ENCODE measurements at regions not wholly inside any gene's neighbourhood (a gene's known extent, or its start where the extent isn't known, plus 50 kb on each side); places are given as distances from the start of the nearest gene placed in this dataset.

GRCh38 chr12:107448198-107448597, 237.4 kb upstream of the PWP1 start:
- Histone ChIP-seq H3K4me3 (ENCODE audit: low read depth, low read length) (no peak overlapping the region), H3K27me3 (ENCODE audit: control insufficient read depth, insufficient read depth, low read length) (peaks cover 2% of the 10 kb centered on the region), H3K9me3 (ENCODE audit: control insufficient read depth, insufficient read depth, low read length) (no peaks in the 10 kb centered on the region), H3K36me3 (ENCODE audit: control insufficient read depth, insufficient read depth, low read length) (no peaks in the 10 kb centered on the region), H3K4me1 (ENCODE audit: control insufficient read depth, insufficient read depth, low read length) (no peaks in the 10 kb centered on the region), H3K27ac (ENCODE audit: low read depth, low read length) (no peak overlapping the region)
- DNase-seq (ENCODE audit: low read depth in 4 of 6, low spot score in 6 of 6) = no peak
- 57% methylated on average over 1 of the region's 1 CpG for WGBS (ENCODE audit: insufficient coverage)

- peaks cover 2% of the 10 kb centered on the region for H3K27me3 ChIP-seq (ENCODE audit: control insufficient read depth, insufficient read depth, low read length)
- H3K9me3 ChIP-seq (ENCODE audit: control insufficient read depth, insufficient read depth, low read length) = no peaks in the 10 kb centered on the region
- WGBS (ENCODE audit: insufficient coverage) = 86% methylated on average over 1 of the region's 1 CpG
- H3K27ac ChIP-seq (ENCODE audit: low read depth, low read length) = no peak overlapping the region
- no peak for DNase-seq (ENCODE audit: low read depth in 4 of 6, low spot score in 6 of 6)
- no peaks in the 10 kb centered on the region for H3K4me1 ChIP-seq (ENCODE audit: control insufficient read depth, insufficient read depth, low read length)
- H3K4me3 ChIP-seq (ENCODE audit: low read depth, low read length) = no peak overlapping the region
- no peaks in the 10 kb centered on the region for H3K36me3 ChIP-seq (ENCODE audit: control insufficient read depth, insufficient read depth, low read length)
Measured at GRCh38 chr12:107449891-107450290, 235.7 kb upstream of the PWP1 start.

GRCh38 chr12:107450541-107450940, 235.1 kb upstream of the PWP1 start:
- H3K36me3 ChIP-seq (ENCODE audit: control insufficient read depth, insufficient read depth, low read length) = no peaks in the 10 kb centered on the region
- H3K4me1 ChIP-seq (ENCODE audit: control insufficient read depth, insufficient read depth, low read length) = no peaks in the 10 kb centered on the region
- H3K9me3 ChIP-seq (ENCODE audit: control insufficient read depth, insufficient read depth, low read length) = no peaks in the 10 kb centered on the region
- H3K4me3 ChIP-seq (ENCODE audit: low read depth, low read length) = no peak overlapping the region
- WGBS (ENCODE audit: insufficient coverage) = 80% methylated on average over 2 of the region's 3 CpGs
- DNase-seq (ENCODE audit: low read depth in 4 of 6, low spot score in 6 of 6) = no peak
- H3K27me3 ChIP-seq (ENCODE audit: control insufficient read depth, insufficient read depth, low read length) = peaks cover 2% of the 10 kb centered on the region
- no peak overlapping the region for H3K27ac ChIP-seq (ENCODE audit: low read depth, low read length)

- Histone ChIP-seq H3K36me3 (ENCODE audit: control insufficient read depth, insufficient read depth, low read length) (no peaks in the 10 kb centered on the region), H3K4me1 (ENCODE audit: control insufficient read depth, insufficient read depth, low read length) (no peaks in the 10 kb centered on the region), H3K4me3 (ENCODE audit: low read depth, low read length) (no peak overlapping the region), H3K9me3 (ENCODE audit: control insufficient read depth, insufficient read depth, low read length) (no peaks in the 10 kb centered on the region), H3K27ac (ENCODE audit: low read depth, low read length) (no peak overlapping the region), H3K27me3 (ENCODE audit: control insufficient read depth, insufficient read depth, low read length) (peaks cover 2% of the 10 kb centered on the region)
- WGBS (ENCODE audit: insufficient coverage) = 70% methylated on average over 5 of the region's 7 CpGs
- DNase-seq (ENCODE audit: low read depth in 4 of 6, low spot score in 6 of 6) = no peak
Measured at GRCh38 chr12:107451246-107451645, 234.4 kb upstream of the PWP1 start.

GRCh38 chr12:107454109-107454830, 231.3 kb upstream of the PWP1 start:
- no peaks in the 10 kb centered on the region for H3K36me3 ChIP-seq (ENCODE audit: control insufficient read depth, insufficient read depth, low read length)
- H3K9me3 ChIP-seq (ENCODE audit: control insufficient read depth, insufficient read depth, low read length) = no peaks in the 10 kb centered on the region
- WGBS (ENCODE audit: insufficient coverage) = 89% methylated on average over 2 of the region's 4 CpGs
- H3K27me3 ChIP-seq (ENCODE audit: control insufficient read depth, insufficient read depth, low read length) = peaks cover 2% of the 10 kb centered on the region
- DNase-seq (ENCODE audit: low read depth in 4 of 6, low spot score in 6 of 6) = no peak
- no peak overlapping the region for H3K27ac ChIP-seq (ENCODE audit: low read depth, low read length)
- peaks cover 11% of the 10 kb centered on the region for H3K4me1 ChIP-seq (ENCODE audit: control insufficient read depth, insufficient read depth, low read length)
- no peak overlapping the region for H3K4me3 ChIP-seq (ENCODE audit: low read depth, low read length)

- no peak overlapping the region for H3K27ac ChIP-seq (ENCODE audit: low read depth, low read length)
- H3K9me3 ChIP-seq (ENCODE audit: control insufficient read depth, insufficient read depth, low read length) = no peaks in the 10 kb centered on the region
- DNase-seq (ENCODE audit: low read depth in 4 of 6, low spot score in 6 of 6) = peak in 2 of 6 donors; percentile 13 to 82
Measured at GRCh38 chr12:107457362-107457935, 228.2 kb upstream of the PWP1 start.

GRCh38 chr12:107458163-107458562, 227.4 kb upstream of the PWP1 start:
- H3K4me3 ChIP-seq (ENCODE audit: low read depth, low read length) = no peak overlapping the region
- no peaks in the 10 kb centered on the region for H3K36me3 ChIP-seq (ENCODE audit: control insufficient read depth, insufficient read depth, low read length)
- peaks cover 11% of the 10 kb centered on the region for H3K4me1 ChIP-seq (ENCODE audit: control insufficient read depth, insufficient read depth, low read length)
- H3K27ac ChIP-seq (ENCODE audit: low read depth, low read length) = no peak overlapping the region
- H3K27me3 ChIP-seq (ENCODE audit: control insufficient read depth, insufficient read depth, low read length) = no peaks in the 10 kb centered on the region
- no peaks in the 10 kb centered on the region for H3K9me3 ChIP-seq (ENCODE audit: control insufficient read depth, insufficient read depth, low read length)
- 31% methylated on average over 2 of the region's 2 CpGs for WGBS (ENCODE audit: insufficient coverage)
- peak in 2 of 6 donors; percentile 24 to 56 for DNase-seq (ENCODE audit: low read depth in 4 of 6, low spot score in 6 of 6)

More at GRCh38 chr12:107457362-107457935, 228.2 kb upstream of the PWP1 start:
- Histone ChIP-seq H3K4me3 (ENCODE audit: low read depth, low read length) (no peak overlapping the region), H3K36me3 (ENCODE audit: control insufficient read depth, insufficient read depth, low read length) (no peaks in the 10 kb centered on the region), H3K27me3 (ENCODE audit: control insufficient read depth, insufficient read depth, low read length) (no peaks in the 10 kb centered on the region), H3K4me1 (ENCODE audit: control insufficient read depth, insufficient read depth, low read length) (peaks cover 11% of the 10 kb centered on the region)
- 46% methylated on average over 3 of the region's 11 CpGs for WGBS (ENCODE audit: insufficient coverage)

- Histone ChIP-seq H3K27me3 (ENCODE audit: control insufficient read depth, insufficient read depth, low read length) (no peaks in the 10 kb centered on the region), H3K27ac (ENCODE audit: low read depth, low read length) (no peak overlapping the region), H3K4me3 (ENCODE audit: low read depth, low read length) (no peak overlapping the region), H3K9me3 (ENCODE audit: control insufficient read depth, insufficient read depth, low read length) (no peaks in the 10 kb centered on the region), H3K4me1 (ENCODE audit: control insufficient read depth, insufficient read depth, low read length) (peaks cover 11% of the 10 kb centered on the region), H3K36me3 (ENCODE audit: control insufficient read depth, insufficient read depth, low read length) (no peaks in the 10 kb centered on the region)
- DNase-seq (ENCODE audit: low read depth in 4 of 6, low spot score in 6 of 6) = no peak
- no CpG with 5 or more reads among the region's 2 CpGs for WGBS (ENCODE audit: insufficient coverage)
Measured at GRCh38 chr12:107458990-107459389, 226.6 kb upstream of the PWP1 start.

GRCh38 chr12:107459641-107460040, 226.0 kb upstream of the PWP1 start:
- 73% methylated on average over 2 of the region's 7 CpGs for WGBS (ENCODE audit: insufficient coverage)
- peaks cover 11% of the 10 kb centered on the region for H3K4me1 ChIP-seq (ENCODE audit: control insufficient read depth, insufficient read depth, low read length)
- H3K27ac ChIP-seq (ENCODE audit: low read depth, low read length) = no peak overlapping the region
- H3K9me3 ChIP-seq (ENCODE audit: control insufficient read depth, insufficient read depth, low read length) = no peaks in the 10 kb centered on the region
- H3K4me3 ChIP-seq (ENCODE audit: low read depth, low read length) = no peak overlapping the region
- no peak for DNase-seq (ENCODE audit: low read depth in 4 of 6, low spot score in 6 of 6)
- H3K36me3 ChIP-seq (ENCODE audit: control insufficient read depth, insufficient read depth, low read length) = no peaks in the 10 kb centered on the region
- no peaks in the 10 kb centered on the region for H3K27me3 ChIP-seq (ENCODE audit: control insufficient read depth, insufficient read depth, low read length)

Measured in spinal cord (tissue), 9 donors.